Hematopoietic multipotent progenitor cell treated with erythropoietin and hydrocortisone succinate and interleukin-3 and kit ligand, for 17 days (in vitro differentiated cells): ENCODE measurements at regions not wholly inside any gene's neighbourhood (a gene's known extent, or its start where the extent isn't known, plus 50 kb on each side); places are given as distances from the start of the nearest gene placed in this dataset.

Experiments used
- DNase-seq: peaks from one replicate; pipeline ENCODE4 v3.0.0-alpha.2; 2015; ENCODE audit warnings: low spot score

GRCh38 chr2:22838461-22838860, 546.5 kb upstream of the KLHL29 start:
- no peak for DNase-seq

- no peak for DNase-seq
Measured at GRCh38 chr2:22842205-22842869, 542.6 kb upstream of the KLHL29 start.

GRCh38 chr2:22843919-22844537, 541.0 kb upstream of the KLHL29 start:
- no peak for DNase-seq

- DNase-seq = no peak
Measured at GRCh38 chr2:22850310-22850709, 534.7 kb upstream of the KLHL29 start.

GRCh38 chr2:22854588-22854987, 530.4 kb upstream of the KLHL29 start:
- DNase-seq = no peak

GRCh38 chr2:22855081-22855480, 529.9 kb upstream of the KLHL29 start:
- DNase-seq = no peak

- no peak for DNase-seq
Measured at GRCh38 chr2:22855761-22856184, 529.2 kb upstream of the KLHL29 start.

- no peak for DNase-seq
Measured at GRCh38 chr2:22867973-22868372, 517.0 kb upstream of the KLHL29 start.

- no peak for DNase-seq
Measured at GRCh38 chr2:22878121-22878520, 506.9 kb upstream of the KLHL29 start.

GRCh38 chr2:22879009-22879863, 505.7 kb upstream of the KLHL29 start:
- DNase-seq = no peak

- no peak for DNase-seq
Measured at GRCh38 chr2:22880161-22880560, 504.8 kb upstream of the KLHL29 start.

GRCh38 chr2:22882011-22882410, 503.0 kb upstream of the KLHL29 start:
- DNase-seq = no peak

- no peak for DNase-seq
Measured at GRCh38 chr2:22882643-22883042, 502.3 kb upstream of the KLHL29 start.

- DNase-seq = no peak
Measured at GRCh38 chr2:22883054-22883453, 501.9 kb upstream of the KLHL29 start.

GRCh38 chr2:22885245-22885644, 499.7 kb upstream of the KLHL29 start:
- no peak for DNase-seq

- no peak for DNase-seq
Measured at GRCh38 chr2:22887426-22887825, 497.6 kb upstream of the KLHL29 start.

- DNase-seq = no peak
Measured at GRCh38 chr2:22887845-22888244, 497.1 kb upstream of the KLHL29 start.

- DNase-seq = no peak
Measured at GRCh38 chr2:22890132-22890531, 494.8 kb upstream of the KLHL29 start.

- DNase-seq = no peak
Measured at GRCh38 chr2:22893761-22894517, 491.0 kb upstream of the KLHL29 start.

- DNase-seq = no peak
Measured at GRCh38 chr2:22894761-22895160, 490.2 kb upstream of the KLHL29 start.

GRCh38 chr2:22897428-22897827, 487.6 kb upstream of the KLHL29 start:
- no peak for DNase-seq

- no peak for DNase-seq
Measured at GRCh38 chr2:22900674-22901073, 484.3 kb upstream of the KLHL29 start.
